SK-N-SH treated with all-trans-retinoic acid at 6 μM for 48 hours (cell line): ENCODE measurements at regions not wholly inside any gene's neighbourhood (a gene's known extent, or its start where the extent isn't known, plus 50 kb on each side); places are given as distances from the start of the nearest gene placed in this dataset.

Experiments
- ATAC-seq: fragments of 200-7000 bp; cut with Tn5 transposase; 3 replicates; pipeline ENCODE4 v1.9.1; 2020; ENCODE audit warnings: mild to moderate bottlenecking, moderate library complexity
- ARNTL ChIP-seq: fragments of 450-650 bp; formaldehyde crosslinking; IDR thresholded peaks from 2 replicates; pipeline ENCODE4 v1.5.0; 2020; ENCODE audit warnings: low read depth, mild to moderate bottlenecking, moderate library complexity, borderline replicate concordance
- BACH2 ChIP-seq: fragments of 250-450 bp; sonication (Bioruptor Pico); IDR thresholded peaks from 2 replicates; pipeline ENCODE4 v1.9.0; 2021; ENCODE audit warnings: mild to moderate bottlenecking, borderline replicate concordance
- CSDC2 ChIP-seq: fragments of 250-450 bp; sonication (Bioruptor Pico); IDR thresholded peaks from 2 replicates; pipeline ENCODE4 v1.5.0; 2020; ENCODE audit warnings: mild to moderate bottlenecking, moderate library complexity
- CSRNP3 ChIP-seq: fragments of 250-450 bp; sonication (Bioruptor Pico); IDR thresholded peaks from 2 replicates; pipeline ENCODE4 v1.5.1; 2021; ENCODE audit warnings: mild to moderate bottlenecking, moderate library complexity
- ESRRG ChIP-seq: fragments of 250-450 bp; sonication (Bioruptor Pico); IDR thresholded peaks from 2 replicates; pipeline ENCODE4 v1.6.1; 2021; ENCODE audit warnings: mild to moderate bottlenecking
- GLIS3 ChIP-seq: fragments of 250-450 bp; sonication (Bioruptor Pico); IDR thresholded peaks from 2 replicates; pipeline ENCODE4 v1.5.0; 2020; ENCODE audit warnings: mild to moderate bottlenecking, moderate library complexity
- ISL1 ChIP-seq: fragments of 250-450 bp; sonication (Bioruptor Pico); IDR thresholded peaks from 2 replicates; pipeline ENCODE4 v2.1.2; 2022; ENCODE audit warnings: mild to moderate bottlenecking, moderate library complexity
- OSR1 ChIP-seq: fragments of 250-450 bp; sonication (Bioruptor Pico); IDR thresholded peaks from 2 replicates; pipeline ENCODE4 v1.8.0; 2022; ENCODE audit warnings: moderate library complexity, mild to moderate bottlenecking, inconsistent platforms
- RARB ChIP-seq: fragments of 250-450 bp; sonication (Bioruptor Pico); IDR thresholded peaks from 2 replicates; pipeline ENCODE4 v1.8.0; 2021; ENCODE audit warnings: mild to moderate bottlenecking, moderate library complexity
- SNAI2 ChIP-seq: fragments of 250-450 bp; sonication (Bioruptor Pico); IDR thresholded peaks from 2 replicates; pipeline ENCODE4 v1.5.0; 2020; ENCODE audit warnings: mild to moderate bottlenecking, moderate library complexity
- TOX ChIP-seq: fragments of 250-450 bp; sonication (Bioruptor Pico); IDR thresholded peaks from 2 replicates; pipeline ENCODE4 v1.8.0; 2021; ENCODE audit warnings: mild to moderate bottlenecking, moderate library complexity, borderline replicate concordance
- TSHZ2 ChIP-seq: fragments of 250-450 bp; sonication (Bioruptor Pico); IDR thresholded peaks from 2 replicates; pipeline ENCODE4 v1.5.0; 2020; ENCODE audit warnings: mild to moderate bottlenecking, moderate library complexity
- ZC3H10 ChIP-seq: fragments of 250-450 bp; sonication (Bioruptor Pico); IDR thresholded peaks from 2 replicates; pipeline ENCODE4 v1.5.1; 2021; ENCODE audit warnings: mild to moderate bottlenecking, moderate library complexity
- ZFP30 ChIP-seq: fragments of 450-650 bp; formaldehyde crosslinking; IDR thresholded peaks from 2 replicates; pipeline ENCODE4 v1.5.0; 2022; ENCODE audit warnings: mild to moderate bottlenecking, moderate library complexity
- ZNF70 ChIP-seq: fragments of 450-650 bp; formaldehyde crosslinking; IDR thresholded peaks from 2 replicates; pipeline ENCODE4 v1.5.0; 2020; ENCODE audit warnings: mild to moderate bottlenecking, moderate library complexity
- ZNF8 ChIP-seq: fragments of 450-650 bp; formaldehyde crosslinking; IDR thresholded peaks from 2 replicates; pipeline ENCODE4 v1.5.0; 2020; ENCODE audit warnings: mild to moderate bottlenecking, moderate library complexity
- TF ChIP-seq, protein P1 (sequence below): fragments of 250-450 bp; sonication (Bioruptor Pico); IDR thresholded peaks from 2 replicates; pipeline ENCODE4 v1.5.1; 2020; ENCODE audit warnings: low read depth, mild to moderate bottlenecking, moderate library complexity
- TF ChIP-seq, protein P2 (sequence below): fragments of 250-450 bp; sonication (Bioruptor Pico); IDR thresholded peaks from 2 replicates; pipeline ENCODE4 v1.8.0; 2021; ENCODE audit warnings: low read depth, mild to moderate bottlenecking, moderate library complexity, borderline replicate concordance

DNA sequence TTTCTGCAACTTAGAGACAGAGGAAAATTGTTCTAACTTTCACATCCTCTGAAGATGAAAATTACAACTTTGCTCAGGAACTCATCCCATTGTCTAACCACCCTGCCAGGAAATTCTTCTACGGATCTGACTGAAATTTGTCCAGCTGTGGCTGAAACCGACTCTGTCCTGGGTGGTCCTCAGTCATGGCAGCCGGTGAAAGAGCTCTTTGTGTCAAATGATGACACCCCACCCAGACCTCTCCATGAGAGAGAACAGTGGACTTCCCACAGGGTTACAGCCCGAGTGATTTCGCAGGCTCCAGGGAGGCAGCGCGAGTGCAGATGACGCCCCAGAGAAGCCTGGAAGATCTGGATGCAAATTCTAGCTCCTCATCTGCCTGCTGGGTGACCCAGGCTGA lies 65.1 kb upstream of the TRIB2 start:
- TF ChIP-seq TOX = no peak
- TF ChIP-seq ZC3H10 (CRISPR knock-in tag) = no peak
- no peak for TF ChIP-seq RARB (CRISPR knock-in tag)
- TF ChIP-seq CSDC2 = no peak
- TF ChIP-seq, protein P1, sequence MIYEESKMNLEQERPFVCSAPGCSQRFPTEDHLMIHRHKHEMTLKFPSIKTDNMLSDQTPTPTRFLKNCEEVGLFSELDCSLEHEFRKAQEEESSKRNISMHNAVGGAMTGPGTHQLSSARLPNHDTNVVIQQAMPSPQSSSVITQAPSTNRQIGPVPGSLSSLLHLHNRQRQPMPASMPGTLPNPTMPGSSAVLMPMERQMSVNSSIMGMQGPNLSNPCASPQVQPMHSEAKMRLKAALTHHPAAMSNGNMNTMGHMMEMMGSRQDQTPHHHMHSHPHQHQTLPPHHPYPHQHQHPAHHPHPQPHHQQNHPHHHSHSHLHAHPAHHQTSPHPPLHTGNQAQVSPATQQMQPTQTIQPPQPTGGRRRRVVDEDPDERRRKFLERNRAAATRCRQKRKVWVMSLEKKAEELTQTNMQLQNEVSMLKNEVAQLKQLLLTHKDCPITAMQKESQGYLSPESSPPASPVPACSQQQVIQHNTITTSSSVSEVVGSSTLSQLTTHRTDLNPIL = no peak
- no peak for TF ChIP-seq ZNF70 (CRISPR knock-in tag)
- no peak for TF ChIP-seq ESRRG (CRISPR knock-in tag)
- TF ChIP-seq ARNTL (CRISPR knock-in tag) = no peak
- ATAC-seq = no peak

DNA sequence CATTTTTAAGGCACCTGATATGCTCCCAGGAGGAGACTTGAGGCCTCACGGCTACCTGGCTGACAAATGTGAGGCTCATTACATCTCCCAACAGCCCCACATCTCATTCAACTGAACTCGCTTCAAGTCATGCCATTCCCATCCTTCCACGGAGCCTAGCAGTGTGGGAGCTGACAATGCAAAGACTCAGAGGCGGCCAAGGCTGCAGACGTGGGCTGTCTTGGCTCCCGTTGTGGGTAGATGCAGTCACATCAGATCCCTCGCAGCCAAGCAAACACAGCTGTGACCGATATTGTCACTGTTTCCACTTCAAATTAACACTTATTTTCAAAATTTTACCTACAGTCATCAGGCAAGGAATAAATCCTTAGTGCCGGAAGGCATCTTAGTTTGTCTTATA lies 64.0 kb upstream of the TRIB2 start:
- TF ChIP-seq GLIS3 (CRISPR knock-in tag) (no peak), ISL1 (CRISPR knock-in tag) (no peak)
- TF ChIP-seq, protein P1 = no peak
- no peak for ATAC-seq

DNA sequence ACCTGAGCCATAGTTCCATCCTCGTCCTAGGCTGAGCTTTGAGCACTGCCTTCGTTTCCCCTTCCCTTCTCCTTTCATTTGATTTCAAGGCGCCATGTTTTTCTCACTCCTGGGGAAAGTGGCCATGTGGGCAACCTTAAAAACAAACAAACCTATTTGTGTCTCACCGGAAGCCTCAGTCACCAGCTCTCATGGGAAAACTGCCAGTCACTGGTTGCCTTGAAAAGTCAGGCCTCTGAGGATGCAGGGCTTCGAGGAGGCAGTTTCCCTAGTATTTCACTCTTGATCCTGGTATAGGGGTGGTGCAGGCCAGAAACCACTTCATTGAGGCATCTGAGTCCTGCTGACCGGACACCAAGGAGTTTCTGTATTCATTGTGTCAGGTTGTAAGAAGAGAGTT lies 59.2 kb upstream of the TRIB2 start:
- TF ChIP-seq CSRNP3 (CRISPR knock-in tag) (no peak), ZNF70 (CRISPR knock-in tag) (no peak), BACH2 (no peak), ZC3H10 (CRISPR knock-in tag) (no peak), OSR1 (no peak)
- TF ChIP-seq, protein P2, sequence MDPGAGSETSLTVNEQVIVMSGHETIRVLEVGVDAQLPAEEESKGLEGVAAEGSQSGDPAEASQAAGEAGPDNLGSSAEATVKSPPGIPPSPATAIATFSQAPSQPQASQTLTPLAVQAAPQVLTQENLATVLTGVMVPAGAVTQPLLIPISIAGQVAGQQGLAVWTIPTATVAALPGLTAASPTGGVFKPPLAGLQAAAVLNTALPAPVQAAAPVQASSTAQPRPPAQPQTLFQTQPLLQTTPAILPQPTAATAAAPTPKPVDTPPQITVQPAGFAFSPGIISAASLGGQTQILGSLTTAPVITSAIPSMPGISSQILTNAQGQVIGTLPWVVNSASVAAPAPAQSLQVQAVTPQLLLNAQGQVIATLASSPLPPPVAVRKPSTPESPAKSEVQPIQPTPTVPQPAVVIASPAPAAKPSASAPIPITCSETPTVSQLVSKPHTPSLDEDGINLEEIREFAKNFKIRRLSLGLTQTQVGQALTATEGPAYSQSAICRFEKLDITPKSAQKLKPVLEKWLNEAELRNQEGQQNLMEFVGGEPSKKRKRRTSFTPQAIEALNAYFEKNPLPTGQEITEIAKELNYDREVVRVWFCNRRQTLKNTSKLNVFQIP (CRISPR knock-in tag) = no peak
- TF ChIP-seq, all 23 proteins: peak for 0
- ATAC-seq = no peak

GRCh38 chr2:12658310-12658945 lies 58.3 kb upstream of the TRIB2 start:
- no peak for ATAC-seq
- TF ChIP-seq ARNTL (CRISPR knock-in tag) = no peak

- no peak for TF ChIP-seq ZFP30 (CRISPR knock-in tag)
- TF ChIP-seq, protein P2 (CRISPR knock-in tag) = no peak
- TF ChIP-seq, all 23 proteins: peak for 0
- no peak for ATAC-seq
Measured at GRCh38 chr2:12661489-12661888, 55.2 kb upstream of the TRIB2 start.

DNA sequence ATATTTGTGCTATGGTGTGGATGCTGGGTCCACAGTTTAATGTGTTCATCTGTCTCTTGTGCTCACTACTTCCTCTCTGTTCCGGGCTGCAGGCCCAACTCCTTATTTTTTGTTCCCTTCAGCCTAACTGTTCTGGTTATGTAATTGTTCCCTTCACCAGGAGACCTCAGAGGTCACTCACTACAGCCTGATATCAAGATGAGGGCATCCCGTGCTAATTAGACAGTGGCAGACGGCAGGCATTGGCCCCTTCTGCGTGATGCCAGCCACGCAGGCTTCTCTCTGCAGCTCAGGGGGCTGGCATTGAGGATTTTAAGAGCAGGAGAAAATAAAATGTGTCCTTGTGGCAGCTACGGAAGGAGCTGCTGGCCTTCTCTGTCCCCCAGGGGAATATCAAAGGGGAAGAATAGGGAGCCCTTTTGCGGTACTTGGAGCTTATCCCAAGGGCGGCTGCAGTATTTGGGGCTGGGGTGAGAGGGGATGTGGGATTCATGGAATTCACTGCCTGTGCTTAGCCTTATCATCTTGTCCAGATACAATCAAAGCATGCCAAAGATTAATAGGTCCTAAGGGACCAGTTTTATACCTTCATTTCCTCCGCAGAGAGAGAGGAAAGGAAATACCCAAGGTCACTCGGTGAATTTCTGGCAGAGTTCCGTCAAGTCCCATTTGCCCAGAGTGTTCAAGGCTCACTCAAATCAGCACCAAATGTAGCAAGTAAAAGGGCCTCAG lies 53.3 kb upstream of the TRIB2 start:
- ATAC-seq = no peak
- TF ChIP-seq ZNF70 (CRISPR knock-in tag) (no peak), OSR1 (no peak), ARNTL (CRISPR knock-in tag) (no peak), ZC3H10 (CRISPR knock-in tag) (no peak), SNAI2 (CRISPR knock-in tag) (no peak), ZFP30 (CRISPR knock-in tag) (no peak), ZNF8 (no peak), ISL1 (CRISPR knock-in tag) (no peak), TSHZ2 (CRISPR knock-in tag) (no peak), CSDC2 (no peak)
- TF ChIP-seq, protein P2 (CRISPR knock-in tag) = no peak
